Colonic mucosa (tissue), 4 donors: ENCODE measurements at regions not wholly inside any gene's neighbourhood (a gene's known extent, or its start where the extent isn't known, plus 50 kb on each side); places are given as distances from the start of the nearest gene placed in this dataset.
A peak's percentile ranks its signal among the peaks of the same experiment; 100 is the strongest.

Experiments used
- DNase-seq: peaks from one replicate; pipeline ENCODE4 v3.0.0-alpha.2; 2020
- H3K27ac ChIP-seq: fragments of 200-600 bp; one replicate; pipeline ENCODE4 v1.8.0; 2021
- H3K27me3 ChIP-seq: fragments of 200-600 bp; one replicate; pipeline ENCODE4 v1.8.0; 2021
- H3K36me3 ChIP-seq: fragments of 200-600 bp; one replicate; pipeline ENCODE4 v1.8.0; 2021
- H3K4me1 ChIP-seq: fragments of 200-600 bp; one replicate; pipeline ENCODE4 v1.8.0; 2021; ENCODE audit warnings: mild to moderate bottlenecking
- H3K4me3 ChIP-seq: fragments of 200-600 bp; one replicate; pipeline ENCODE4 v1.8.0; 2021
- H3K9ac ChIP-seq, 2 donors: one replicate each; pipeline ENCODE4 v1.7.0; 2013; ENCODE audit warnings: control low read depth in 2 of 2, low read depth in 2 of 2, low read length in 2 of 2
- H3K9me3 ChIP-seq: fragments of 200-600 bp; one replicate; pipeline ENCODE4 v1.8.0; 2021
- CTCF ChIP-seq: fragments of 200-600 bp; IDR thresholded peaks from one replicate; pipeline ENCODE4 v1.8.0; 2022; ENCODE audit warnings: antibody characterized with exemption, mild to moderate bottlenecking
- intact Hi-C: fragments of 100-400 bp; cut with DNase I; formaldehyde crosslinking; loops from one replicate; pipeline ENCODE4 v1.14.1; 2022
- donor health status: healthy.
- donor health status: DM: no; HTN: no; CAD: no.
- donor health status: DM: no; HTN: no; CAD: no.

- Histone ChIP-seq H3K27ac (no peak overlapping the region), H3K9me3 (no peaks in the 10 kb centered on the region), H3K36me3 (no peaks in the 10 kb centered on the region), H3K27me3 (no peaks in the 10 kb centered on the region), H3K4me1 (no peaks in the 10 kb centered on the region), H3K4me3 (no peak overlapping the region), H3K9ac (no peak overlapping the region)
- no peak for TF ChIP-seq CTCF
- intact Hi-C loops = no loop called here
- DNase-seq = no peak
Observed at GRCh38 chr4:179285696-179286095, 1843.5 kb upstream of the AGA start.

DNA sequence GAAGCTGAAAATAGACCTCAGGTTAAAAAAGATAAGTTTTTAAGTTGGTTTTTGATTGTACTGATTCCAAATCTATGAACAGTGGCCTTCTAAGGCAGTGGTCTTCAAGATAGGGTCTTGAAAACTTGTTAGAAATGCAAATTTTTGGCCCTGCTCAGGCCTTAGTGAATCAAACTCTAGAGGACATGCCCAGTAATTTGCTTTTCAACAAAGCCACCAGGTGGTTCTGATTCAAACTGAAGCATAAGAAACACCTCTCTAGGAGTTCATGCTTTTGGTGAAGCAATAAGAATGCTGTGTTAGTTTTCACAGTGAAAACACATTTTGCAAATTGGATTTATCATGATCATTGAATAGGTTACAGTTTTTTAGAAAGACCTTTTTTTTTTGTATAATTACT is 1849.4 kb upstream of the AGA start:
- intact Hi-C loops = no loop called here
- no peak for TF ChIP-seq CTCF
- DNase-seq = no peak
- Histone ChIP-seq H3K36me3 (no peaks in the 10 kb centered on the region), H3K4me1 (no peaks in the 10 kb centered on the region), H3K9me3 (no peaks in the 10 kb centered on the region), H3K9ac (no peak overlapping the region), H3K4me3 (no peak overlapping the region), H3K27me3 (no peaks in the 10 kb centered on the region), H3K27ac (no peak overlapping the region)

DNA sequence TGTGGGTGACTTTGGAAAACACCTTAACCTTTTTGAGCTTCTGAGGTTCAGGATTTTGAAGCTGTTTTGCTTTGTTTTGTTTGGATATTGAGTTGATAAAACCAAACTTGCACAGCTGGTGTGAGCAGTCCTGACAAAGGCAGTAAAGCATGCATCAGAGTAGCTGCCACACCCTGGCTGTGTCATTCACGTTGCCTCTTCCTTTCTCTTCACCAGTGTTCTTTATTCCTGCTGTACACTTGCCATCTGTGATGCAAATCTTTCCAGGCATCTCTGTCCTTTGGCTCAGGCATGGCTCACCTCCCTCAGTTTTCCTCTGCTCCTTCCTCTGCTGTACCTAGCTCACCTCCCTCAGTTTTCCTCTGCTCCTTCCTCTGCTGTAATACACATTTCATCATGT is 1850.2 kb upstream of the AGA start:
- TF ChIP-seq CTCF = no peak

DNA sequence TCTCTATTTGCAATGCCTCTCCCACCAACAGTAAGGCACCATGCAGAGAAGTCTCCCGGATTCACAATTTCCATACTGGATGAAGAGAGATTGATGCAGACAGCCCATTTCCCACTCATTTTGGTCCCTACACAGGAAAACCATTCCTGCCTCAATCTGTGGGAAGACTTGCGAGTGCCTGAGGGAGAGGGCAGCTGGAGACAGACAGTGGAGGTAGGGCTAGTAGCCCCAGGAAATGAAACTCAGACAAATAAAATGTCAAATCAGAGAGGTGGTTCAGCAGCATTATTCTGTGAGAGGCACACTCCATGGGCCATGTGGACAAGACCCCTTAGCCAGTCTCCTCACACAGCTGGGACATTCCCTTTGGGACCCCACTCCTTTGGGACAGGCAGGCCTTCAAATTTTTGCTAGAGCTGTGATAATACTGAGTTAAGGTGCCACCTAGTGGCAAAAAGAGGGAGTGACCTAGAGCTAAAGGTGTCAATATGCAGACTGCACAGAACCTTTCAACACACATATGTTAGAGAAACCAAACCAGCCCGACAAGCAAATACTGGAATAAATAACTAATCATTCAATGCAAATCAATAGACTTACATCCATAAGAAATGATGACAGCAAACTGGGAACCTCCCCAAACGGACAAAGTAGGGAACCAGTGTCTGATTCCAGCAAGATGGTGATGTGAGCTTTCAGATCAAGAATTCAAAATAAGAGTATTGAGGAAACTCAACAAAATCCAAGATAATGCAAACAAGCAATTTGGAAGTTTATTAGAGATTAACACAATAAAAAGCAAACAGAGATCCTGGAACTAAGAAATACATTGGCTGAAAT is 1865.3 kb upstream of the AGA start:
- H3K27me3 ChIP-seq = no peaks in the 10 kb centered on the region
- no peak overlapping the region for H3K9ac ChIP-seq
- H3K4me1 ChIP-seq = no peaks in the 10 kb centered on the region
- H3K9me3 ChIP-seq = no peaks in the 10 kb centered on the region
- no peak overlapping the region for H3K4me3 ChIP-seq
- DNase-seq = peak; percentile 41
- peak; percentile 41 for TF ChIP-seq CTCF
- H3K36me3 ChIP-seq = no peaks in the 10 kb centered on the region
- H3K27ac ChIP-seq = no peak overlapping the region
- intact Hi-C loops = loop anchor here (5.0 kb wide), 1 partner anchor 1750 kb away; no protein-coding TSS in a partner anchor

More for the DNA sequence above, 1850.2 kb upstream of the AGA start:
- no peaks in the 10 kb centered on the region for H3K9me3 ChIP-seq
- H3K27me3 ChIP-seq = no peaks in the 10 kb centered on the region
- no peak overlapping the region for H3K4me3 ChIP-seq
- intact Hi-C loops = no loop called here
- no peaks in the 10 kb centered on the region for H3K4me1 ChIP-seq
- no peak overlapping the region for H3K9ac ChIP-seq
- H3K36me3 ChIP-seq = no peaks in the 10 kb centered on the region
- no peak for DNase-seq
- H3K27ac ChIP-seq = no peak overlapping the region

DNA sequence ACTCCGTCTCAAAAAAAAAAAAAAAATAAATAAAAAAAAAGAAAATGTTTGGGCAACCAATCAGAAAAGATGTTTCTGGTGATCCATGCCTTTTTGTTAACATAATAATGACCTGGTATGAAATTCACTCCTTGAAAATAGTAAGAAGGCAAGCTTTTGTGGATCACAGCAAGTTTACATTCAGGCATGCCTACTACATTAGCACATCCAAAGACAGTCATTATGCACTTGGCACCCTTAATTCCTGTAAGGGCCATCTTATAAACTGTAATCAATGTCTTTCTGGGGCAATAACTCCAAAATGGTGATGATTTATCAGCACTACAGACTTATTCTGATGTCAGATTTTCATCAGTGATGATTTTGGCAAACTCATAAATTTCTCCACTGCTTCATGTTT is 1871.6 kb upstream of the AGA start:
- H3K9ac ChIP-seq = no peak overlapping the region
- no peak overlapping the region for H3K27ac ChIP-seq
- H3K27me3 ChIP-seq = no peaks in the 10 kb centered on the region
- TF ChIP-seq CTCF = no peak
- no peaks in the 10 kb centered on the region for H3K4me1 ChIP-seq
- H3K9me3 ChIP-seq = no peaks in the 10 kb centered on the region
- H3K4me3 ChIP-seq = no peak overlapping the region
- H3K36me3 ChIP-seq = no peaks in the 10 kb centered on the region
- intact Hi-C loops = no loop called here
- no peak for DNase-seq
